ENCODE measurements at regions not wholly inside any gene's neighbourhood (a gene's known extent, or its start where the extent isn't known, plus 50 kb on each side); places are given as distances from the start of the nearest gene placed in this dataset.

DNA sequence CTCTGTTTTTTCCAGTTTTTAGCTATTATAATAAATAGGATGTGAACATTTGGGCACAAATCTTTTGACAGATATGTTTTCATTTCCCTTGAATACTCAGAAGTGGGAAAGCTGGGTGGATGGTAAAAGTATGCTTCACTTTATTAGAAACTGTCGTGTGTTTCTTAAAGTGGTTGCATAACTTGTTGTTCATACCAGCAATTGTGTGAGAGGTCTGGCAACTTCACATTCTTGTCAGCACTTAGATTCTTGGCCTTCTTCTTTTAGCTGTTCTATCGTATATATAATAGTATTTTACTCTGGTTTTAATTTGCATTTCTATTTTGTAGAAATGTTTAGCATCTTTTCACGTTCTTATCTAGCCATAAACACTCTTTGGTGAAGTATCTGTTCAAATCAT, 894.4 kb downstream of the KCNMA1 start:
- no TSS peak for BruUV-seq (replicated peaks)
- no peak for ATAC-seq
- H3K9me2 ChIP-seq (ENCODE audit: insufficient read depth), result no peaks in the 10 kb centered on the region
- no peak for TF ChIP-seq EZH2 (IDR thresholded peaks at IDR 0.05)
- TF ChIP-seq CEBPB (IDR thresholded peaks at IDR 0.05; ENCODE audit: low read depth), result no peak
- no peak for TF ChIP-seq YY1 (IDR thresholded peaks at IDR 0.05; ENCODE audit: extremely low read depth, insufficient replicate concordance, low read depth, low read length)
- no peak for TF ChIP-seq POLR2AphosphoS5 (IDR thresholded peaks at IDR 0.05; ENCODE audit: low read depth, low read length)
- TF ChIP-seq ZFX (IDR thresholded peaks at IDR 0.05), result no peak
- TF ChIP-seq FOSL1 (IDR thresholded peaks at IDR 0.05; ENCODE audit: low read depth), result no peak
- no peak for TF ChIP-seq JUND (IDR thresholded peaks at IDR 0.05)
- no peak for TF ChIP-seq MAX (IDR thresholded peaks at IDR 0.05)
- TF ChIP-seq SIN3A (IDR thresholded peaks at IDR 0.05; ENCODE audit: low read depth), result no peak
- TF ChIP-seq EGR1 (IDR thresholded peaks at IDR 0.05; ENCODE audit: low read depth), result no peak
- no peak for TF ChIP-seq ZNF274 (IDR thresholded peaks at IDR 0.05; ENCODE audit: low read depth, low read length)
- no peak for TF ChIP-seq SRF (IDR thresholded peaks at IDR 0.05; ENCODE audit: low read depth)
- TF ChIP-seq EZH2phosphoT487 (IDR thresholded peaks at IDR 0.05; ENCODE audit: borderline replicate concordance), result no peak
- no peak for TF ChIP-seq ELF1 (IDR thresholded peaks at IDR 0.05; ENCODE audit: borderline replicate concordance, low read depth)
- TF ChIP-seq RAD21 (IDR thresholded peaks at IDR 0.05; ENCODE audit: low read depth), result no peak
- TF ChIP-seq SP1 (IDR thresholded peaks at IDR 0.05; ENCODE audit: low read depth), result no peak
- no peak for TF ChIP-seq POLR2A (IDR thresholded peaks at IDR 0.05; ENCODE audit: borderline replicate concordance, extremely low read depth, insufficient read depth, insufficient read length)
- no peak for TF ChIP-seq CBX3 (IDR thresholded peaks at IDR 0.05; ENCODE audit: low read depth)
- no peaks in the 10 kb centered on the region for H3K36me3 ChIP-seq (ENCODE audit: control insufficient read depth in 1 of 2, insufficient read depth in 2 of 2, low read length in 2 of 2)
- no peaks in the 10 kb centered on the region for H3K4me1 ChIP-seq (ENCODE audit: control insufficient read depth in 1 of 2, insufficient read depth in 2 of 2, low read length in 2 of 2)
- H3K27ac ChIP-seq (ENCODE audit: low read depth, low read length), result no peak overlapping the region
- H3K9me3 ChIP-seq (ENCODE audit: control insufficient read depth in 1 of 2, insufficient read depth in 1 of 2, low read depth in 1 of 2, low read length in 2 of 2), result no peaks in the 10 kb centered on the region
- no peaks in the 10 kb centered on the region for H3K79me2 ChIP-seq (ENCODE audit: insufficient read depth, low read length)
- POLR2A ChIA-PET, result no interaction called here
- peaks cover 2% of the 10 kb centered on the region for H3K27me3 ChIP-seq (ENCODE audit: insufficient read depth, low read length)
- H2AFZ ChIP-seq (ENCODE audit: low read depth, low read length, poor library complexity, severe bottlenecking), result no peak overlapping the region
- no peak overlapping the region for H3K4me2 ChIP-seq (ENCODE audit: low read length)
- intact Hi-C loops (cut with micrococcal nuclease), result no loop called here
- no peaks in the 10 kb centered on the region for H4K20me1 ChIP-seq (ENCODE audit: insufficient read depth)
- no peak overlapping the region for H3K4me3 ChIP-seq (replicated peaks in 1 of 2; ENCODE audit: low read depth in 1 of 2, low read length in 2 of 2)
- RAD21 ChIA-PET (ENCODE audit: low non-redundant PET in 1 of 2, low total read pairs in 2 of 2, uncharacterized antibody in 2 of 2, unreplicated experiment in 2 of 2), result no interaction called here
- CTCF ChIA-PET, result no interaction called here
- H3K9ac ChIP-seq (ENCODE audit: low read length), result no peak overlapping the region
- no peak for DNase-seq (ENCODE audit: low read depth, low spot score)
